Activated CD8-positive, alpha-beta T cell treated with anti-CD3 and anti-CD28 coated beads, Interleukin-2, amount 10 ng/mL, durations not matched to agents 7 days and 5 days (primary cell): ENCODE measurements at regions not wholly inside any gene's neighbourhood (a gene's known extent, or its start where the extent isn't known, plus 50 kb on each side); places are given as distances from the start of the nearest gene placed in this dataset.
"Not testable (repeated sequence)": the region's sequence is repeated elsewhere in the genome, so short reads cannot be mapped to it uniquely, and the experiment has no call there.

ENCODE experiments used
- ATAC-seq: fragments of 150-1000 bp; cut with Tn5 transposase; one replicate; pipeline ENCODE4 v1.10.0; 2021; ENCODE audit warnings: moderate library complexity
- CTCF ChIA-PET: fragments of 350-600 bp; sonication (Branson Sonifier 250); formaldehyde crosslinking; loops from one replicate; lab custom pipeline; 2021; ENCODE audit warnings: antibody characterized with exemption; lab: Charles Lee
- POLR2A ChIA-PET: fragments of 350-600 bp; sonication (Branson Sonifier 250); formaldehyde crosslinking; loops from one replicate; lab custom pipeline; 2021; ENCODE audit warnings: antibody characterized with exemption; lab: Charles Lee
- DNase-seq: peaks from one replicate; pipeline ENCODE4 v3.0.0-alpha.2; 2020
- H3K27ac Mint-ChIP-seq: one replicate; pipeline ENCODE4 v1.8.0; 2021; ENCODE audit warnings: mild to moderate bottlenecking, mixed read lengths
- H3K27me3 Mint-ChIP-seq: one replicate; pipeline ENCODE4 v1.8.0; 2021; ENCODE audit warnings: low read depth, mixed read lengths
- H3K36me3 Mint-ChIP-seq: one replicate; pipeline ENCODE4 v1.8.0; 2021; ENCODE audit warnings: low read depth, mixed read lengths
- H3K4me1 Mint-ChIP-seq: one replicate; pipeline ENCODE4 v1.8.0; 2021; ENCODE audit warnings: low read depth, mixed read lengths
- H3K4me3 Mint-ChIP-seq: one replicate; pipeline ENCODE4 v1.8.0; 2021; ENCODE audit warnings: mild to moderate bottlenecking, mixed read lengths
- H3K9me3 Mint-ChIP-seq: one replicate; pipeline ENCODE4 v1.8.0; 2022; ENCODE audit warnings: mixed read lengths; ENCODE audit not compliant: insufficient read depth

DNA sequence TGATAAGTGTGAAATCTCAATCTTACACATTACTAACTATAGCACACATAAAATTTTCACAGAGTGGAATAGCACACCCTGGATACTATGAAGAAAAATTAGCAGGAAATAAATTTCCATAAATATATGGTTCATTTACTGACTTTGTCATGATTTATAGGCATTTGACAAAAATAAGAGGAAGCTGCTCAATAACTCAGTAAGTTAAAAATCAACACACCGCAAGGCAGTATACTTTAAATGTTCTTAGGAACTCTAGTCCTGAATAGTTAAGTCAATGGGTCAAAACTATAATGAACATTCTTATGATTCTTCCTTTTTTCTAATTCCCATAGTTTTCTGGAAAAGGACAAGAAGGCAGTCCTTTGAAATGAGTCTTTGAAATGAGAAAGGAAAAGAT, 1557.8 kb upstream of the RAG2 start:
- Mint-ChIP-seq H3K36me3 (no peaks in the 10 kb centered on the region), H3K27me3 (no peaks in the 10 kb centered on the region), H3K9me3 (peaks cover 4% of the 10 kb centered on the region), H3K4me1 (no peaks in the 10 kb centered on the region), H3K27ac (no peak overlapping the region), H3K4me3 (no peak overlapping the region)
- no peak for DNase-seq
- ChIA-PET CTCF (no interaction called here), POLR2A (no interaction called here)
- ATAC-seq: no peak

DNA sequence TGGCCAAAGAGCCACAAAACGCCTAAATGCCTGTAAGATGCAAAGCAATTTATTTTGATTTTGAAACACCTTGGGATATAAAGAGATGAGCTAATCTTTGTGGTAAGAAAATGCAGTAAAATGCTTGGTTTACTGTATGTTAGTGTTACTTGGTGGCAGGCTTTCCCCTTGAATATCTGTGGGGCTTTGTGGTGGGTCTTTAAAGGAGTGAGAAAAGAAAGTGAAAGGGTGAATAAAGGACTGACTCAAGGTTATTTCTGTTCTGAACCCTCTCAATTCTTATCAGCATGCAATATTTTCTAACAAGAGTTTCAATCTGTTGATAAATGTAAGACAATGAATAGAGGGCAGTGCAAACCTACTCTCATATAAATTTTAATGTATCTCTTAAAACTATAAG, 1555.9 kb upstream of the RAG2 start:
- Mint-ChIP-seq H3K4me1 (no peaks in the 10 kb centered on the region), H3K36me3 (no peaks in the 10 kb centered on the region), H3K4me3 (no peak overlapping the region), H3K9me3 (peaks cover 4% of the 10 kb centered on the region), H3K27ac (no peak overlapping the region), H3K27me3 (no peaks in the 10 kb centered on the region)
- CTCF ChIA-PET: no interaction called here
- ATAC-seq (no peak), DNase-seq (no peak)
- POLR2A ChIA-PET: no interaction called here

DNA sequence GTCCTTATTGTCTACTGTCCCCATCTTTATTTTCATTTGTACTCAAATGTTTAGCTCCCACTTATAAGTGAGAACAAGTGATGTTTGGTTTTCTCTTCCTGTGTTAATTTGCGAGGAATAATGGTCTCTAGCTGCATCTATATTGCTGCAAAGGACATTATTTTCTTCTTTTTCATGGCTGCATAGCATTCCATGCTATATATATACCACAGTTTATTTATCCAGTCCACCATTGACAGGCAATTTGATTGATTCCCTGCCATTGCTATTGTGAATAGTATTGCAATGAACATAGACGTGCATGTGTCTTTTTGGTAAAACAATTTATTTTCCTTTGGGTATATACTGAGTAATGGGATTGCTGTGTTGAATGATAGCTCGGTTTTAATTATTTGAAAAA, 1545.8 kb upstream of the RAG2 start:
- Mint-ChIP-seq H3K9me3 (no peaks in the 10 kb centered on the region), H3K27ac (no peak overlapping the region), H3K27me3 (no peaks in the 10 kb centered on the region), H3K4me1 (no peaks in the 10 kb centered on the region), H3K4me3 (no peak overlapping the region), H3K36me3 (no peaks in the 10 kb centered on the region)
- CTCF ChIA-PET: no interaction called here
- ATAC-seq (no peak), DNase-seq (no peak)
- POLR2A ChIA-PET: no interaction called here

DNA sequence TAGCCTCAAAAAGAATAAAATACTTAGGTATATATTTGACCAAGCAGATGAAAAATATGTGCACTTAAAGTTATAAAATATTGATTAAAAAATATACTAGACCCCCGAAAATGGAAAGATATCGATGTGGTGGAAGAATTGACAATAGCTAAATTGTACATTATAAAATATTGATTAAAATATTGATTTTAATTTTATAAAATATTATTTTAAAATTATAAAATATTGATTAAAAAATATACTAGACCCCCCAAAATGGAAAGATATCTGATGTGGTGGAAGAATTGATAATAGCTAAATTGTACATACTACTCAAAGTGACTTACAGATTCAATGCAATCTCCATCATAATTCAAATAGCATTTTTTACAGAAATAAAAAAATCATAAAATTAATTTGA, 1540.9 kb upstream of the RAG2 start:
- ChIA-PET POLR2A (no interaction called here), CTCF (no interaction called here)
- Mint-ChIP-seq H3K36me3 (no peaks in the 10 kb centered on the region), H3K4me3 (no peak overlapping the region), H3K9me3 (no peaks in the 10 kb centered on the region), H3K27ac (no peak overlapping the region), H3K27me3 (no peaks in the 10 kb centered on the region), H3K4me1 (no peaks in the 10 kb centered on the region)
- no peak for ATAC-seq
- no peak for DNase-seq

DNA sequence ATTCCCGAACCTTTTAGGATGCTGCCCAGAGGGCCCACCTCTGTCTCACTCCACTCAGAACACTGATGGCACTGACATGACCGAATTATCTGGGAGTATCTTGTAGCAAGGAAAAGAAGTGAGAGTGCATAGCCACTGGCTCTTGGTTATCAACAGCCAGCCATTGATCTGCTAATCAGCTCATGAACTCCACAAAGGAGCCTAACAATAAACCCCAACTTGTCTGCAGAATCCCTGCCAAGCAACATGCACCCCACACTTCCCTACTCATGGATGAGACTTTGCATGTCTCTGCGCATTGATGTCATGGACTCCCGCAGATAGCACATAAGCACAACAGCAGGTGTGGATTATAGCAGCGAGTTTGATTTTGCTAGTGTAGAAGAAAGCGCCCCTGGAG, 1538.9 kb upstream of the RAG2 start:
- Mint-ChIP-seq H3K4me3 (no peak overlapping the region), H3K36me3 (no peaks in the 10 kb centered on the region), H3K9me3 (peaks cover 3% of the 10 kb centered on the region), H3K4me1 (no peaks in the 10 kb centered on the region), H3K27me3 (no peaks in the 10 kb centered on the region), H3K27ac (no peak overlapping the region)
- no peak for ATAC-seq
- DNase-seq: no peak
- CTCF ChIA-PET: no interaction called here
- POLR2A ChIA-PET: no interaction called here

DNA sequence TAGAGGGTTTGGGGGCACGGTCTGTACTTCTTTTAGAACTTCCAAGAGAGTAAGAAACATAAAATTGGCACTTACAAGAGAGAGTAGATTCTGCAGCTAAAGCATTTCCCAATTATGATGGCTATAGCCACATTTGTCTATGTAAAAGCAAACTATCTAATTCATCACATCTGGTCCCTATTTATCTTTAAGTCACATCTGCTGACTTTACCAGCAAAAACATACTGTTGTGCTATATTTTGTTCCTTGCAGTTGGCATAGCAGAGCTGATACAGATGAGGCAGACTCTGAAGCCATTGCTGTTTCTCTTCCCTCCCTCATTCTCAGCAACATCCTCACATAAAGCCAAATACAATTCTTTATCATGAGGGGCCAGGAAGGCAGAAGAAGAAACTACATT, 1533.5 kb upstream of the RAG2 start:
- CTCF ChIA-PET: no interaction called here
- DNase-seq (no peak), ATAC-seq (no peak)
- POLR2A ChIA-PET: no interaction called here
- H3K4me3 Mint-ChIP-seq: no peak overlapping the region
- peaks cover 3% of the 10 kb centered on the region for H3K9me3 Mint-ChIP-seq
- H3K4me1 Mint-ChIP-seq: no peaks in the 10 kb centered on the region
- H3K27me3 Mint-ChIP-seq: no peaks in the 10 kb centered on the region
- no peaks in the 10 kb centered on the region for H3K36me3 Mint-ChIP-seq
- no peak overlapping the region for H3K27ac Mint-ChIP-seq

DNA sequence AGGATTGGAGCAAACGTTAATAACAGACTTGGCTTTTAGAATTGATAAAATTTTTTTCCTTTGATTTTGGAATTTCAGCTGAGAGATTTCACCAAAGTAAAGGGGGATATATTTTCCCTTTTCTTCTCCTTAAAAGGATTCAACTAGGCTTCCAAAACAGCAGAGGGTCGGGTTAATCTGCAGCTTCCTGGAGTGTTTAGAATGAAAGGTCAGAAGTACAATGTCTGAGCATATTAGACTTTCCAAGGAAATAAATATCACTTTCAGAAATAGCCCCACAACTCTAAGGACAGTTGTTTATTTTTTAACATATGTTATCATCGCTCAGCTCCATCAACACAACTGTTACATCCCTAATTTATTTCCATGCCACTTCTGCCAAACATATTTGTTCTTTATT, 1532.9 kb upstream of the RAG2 start:
- CTCF ChIA-PET: no interaction called here
- Mint-ChIP-seq H3K27ac (no peak overlapping the region), H3K4me1 (no peaks in the 10 kb centered on the region), H3K36me3 (no peaks in the 10 kb centered on the region), H3K9me3 (peaks cover 3% of the 10 kb centered on the region), H3K27me3 (no peaks in the 10 kb centered on the region), H3K4me3 (no peak overlapping the region)
- POLR2A ChIA-PET: no interaction called here
- DNase-seq (no peak), ATAC-seq (no peak)

DNA sequence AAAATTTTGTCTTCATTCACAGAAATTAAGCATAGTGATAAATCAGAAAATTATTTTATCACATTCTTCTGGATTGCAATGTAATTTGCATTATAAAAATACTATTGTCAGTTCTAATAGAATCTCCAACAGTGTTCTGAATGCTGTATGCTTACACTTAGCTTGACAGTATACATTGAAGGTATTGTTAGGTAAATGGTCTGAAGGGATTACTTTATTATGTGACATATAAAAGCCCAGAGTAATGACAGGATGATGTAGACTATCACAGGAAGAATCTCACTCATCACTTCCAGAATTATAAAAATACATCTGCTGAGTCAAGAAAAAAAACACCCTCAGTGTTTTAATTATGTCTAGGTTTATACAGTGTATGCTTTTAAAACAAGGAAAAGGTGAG, 1532.5 kb upstream of the RAG2 start:
- ChIA-PET CTCF (no interaction called here), POLR2A (no interaction called here)
- Mint-ChIP-seq H3K27me3 (no peaks in the 10 kb centered on the region), H3K4me1 (no peaks in the 10 kb centered on the region), H3K4me3 (no peak overlapping the region), H3K27ac (no peak overlapping the region), H3K9me3 (peaks cover 3% of the 10 kb centered on the region), H3K36me3 (no peaks in the 10 kb centered on the region)
- DNase-seq: no peak
- ATAC-seq: no peak

DNA sequence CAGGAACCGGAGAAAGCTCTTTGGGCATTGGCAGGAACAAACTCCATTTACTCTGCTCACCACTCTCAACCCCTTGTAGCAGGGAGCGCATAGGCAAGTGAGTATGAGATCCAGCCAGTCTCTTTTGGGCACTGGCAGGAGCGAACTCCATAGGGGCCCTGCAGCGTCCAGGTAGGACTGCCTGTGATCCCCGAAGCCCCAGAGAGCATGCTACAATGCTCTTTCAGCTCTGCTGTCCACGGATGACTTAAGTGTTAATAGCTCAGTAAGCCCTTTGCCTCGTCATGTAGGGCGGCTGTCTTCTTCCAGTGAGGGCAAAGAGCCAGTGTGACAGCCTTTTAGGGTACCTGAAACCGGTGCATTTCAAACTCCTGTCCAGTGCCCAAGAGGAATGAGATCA, 1525.6 kb upstream of the RAG2 start:
- ChIA-PET CTCF (no interaction called here), POLR2A (no interaction called here)
- no peak overlapping the region for H3K27ac Mint-ChIP-seq
- no peak for DNase-seq
- no peaks in the 10 kb centered on the region for H3K9me3 Mint-ChIP-seq
- H3K4me3 Mint-ChIP-seq: no peak overlapping the region
- H3K27me3 Mint-ChIP-seq: no peaks in the 10 kb centered on the region
- H3K36me3 Mint-ChIP-seq: no peaks in the 10 kb centered on the region
- no peaks in the 10 kb centered on the region for H3K4me1 Mint-ChIP-seq
- ATAC-seq: no peak

DNA sequence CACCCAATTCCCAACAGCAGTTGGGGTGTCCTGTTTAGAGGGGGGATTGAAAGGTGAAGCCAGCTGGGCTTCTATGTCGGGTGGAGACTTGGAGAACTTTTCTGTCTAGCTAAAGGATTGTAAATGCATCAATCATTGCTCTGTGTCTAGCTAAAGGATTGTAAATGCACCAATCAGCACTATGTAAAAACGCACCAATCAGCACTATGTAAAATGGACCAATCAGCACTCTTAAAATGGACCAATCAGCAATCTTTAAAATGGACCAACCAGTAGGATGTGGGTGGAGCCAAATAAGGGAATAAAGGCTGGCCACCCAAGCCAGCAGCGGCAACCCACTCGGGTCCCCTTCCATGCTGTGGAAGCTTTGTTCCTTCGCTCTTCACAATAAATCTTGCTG, 1518.6 kb upstream of the RAG2 start:
- H3K36me3 Mint-ChIP-seq, H3K27me3 Mint-ChIP-seq, DNase-seq, H3K4me1 Mint-ChIP-seq, CTCF ChIA-PET, POLR2A ChIA-PET, ATAC-seq, H3K4me3 Mint-ChIP-seq, H3K27ac Mint-ChIP-seq: not testable (repeated sequence)
- peaks cover 10% of the 10 kb centered on the region for H3K9me3 Mint-ChIP-seq

DNA sequence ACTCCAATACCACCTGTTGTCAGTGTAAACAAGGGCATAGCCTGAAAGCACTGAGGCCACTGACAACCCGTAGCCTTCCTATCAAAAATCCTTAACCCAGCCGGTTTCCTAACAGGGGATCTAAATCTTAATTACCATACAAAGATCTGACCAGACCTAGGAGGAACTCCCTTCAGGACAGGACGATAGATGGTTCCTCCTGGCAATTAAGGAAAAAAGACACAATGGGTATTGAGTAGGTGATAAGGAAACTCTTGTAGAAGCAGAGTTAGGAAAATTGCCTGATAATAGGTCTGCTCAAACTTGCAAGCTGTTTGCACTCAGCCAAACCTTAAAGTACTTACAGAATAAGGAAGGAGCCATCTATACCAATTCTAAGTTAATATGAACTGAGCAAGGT, 1517.3 kb upstream of the RAG2 start:
- H3K4me1 Mint-ChIP-seq, H3K27ac Mint-ChIP-seq, DNase-seq, CTCF ChIA-PET, ATAC-seq, H3K36me3 Mint-ChIP-seq, POLR2A ChIA-PET, H3K4me3 Mint-ChIP-seq, H3K27me3 Mint-ChIP-seq: not testable (repeated sequence)
- peaks cover 10% of the 10 kb centered on the region for H3K9me3 Mint-ChIP-seq

DNA sequence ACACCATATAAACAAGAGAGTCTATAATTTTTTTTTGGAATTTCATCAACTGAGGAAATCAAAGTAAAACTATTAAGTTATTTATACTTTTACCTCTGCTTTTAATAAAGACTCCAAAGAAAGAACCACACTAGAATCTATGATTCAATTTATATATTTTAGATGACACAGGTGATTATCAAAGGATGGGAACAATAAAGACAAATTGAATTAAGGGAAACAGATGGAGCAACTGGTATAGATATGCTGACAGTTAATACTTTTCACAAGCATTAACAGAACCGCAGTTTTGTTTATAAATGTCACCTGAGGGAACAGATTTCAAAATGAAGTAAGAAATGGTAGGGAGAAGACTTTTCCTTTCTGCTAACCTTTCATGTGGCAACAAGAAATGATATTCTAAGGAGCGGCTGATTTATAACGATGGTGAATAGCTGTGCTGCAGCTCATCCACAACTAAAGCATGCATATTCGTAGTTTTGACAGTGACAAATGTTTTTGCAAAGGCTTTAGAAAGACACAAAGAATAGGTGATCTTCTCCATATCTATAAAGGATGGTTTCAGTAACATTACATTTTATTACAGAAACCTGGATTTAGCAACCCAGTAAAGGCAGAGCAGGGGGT, 1502.9 kb upstream of the RAG2 start:
- ChIA-PET POLR2A (no interaction called here), CTCF (no interaction called here)
- no peak for ATAC-seq
- Mint-ChIP-seq H3K4me1 (no peaks in the 10 kb centered on the region), H3K4me3 (no peak overlapping the region), H3K27ac (no peak overlapping the region), H3K36me3 (no peaks in the 10 kb centered on the region), H3K27me3 (no peaks in the 10 kb centered on the region), H3K9me3 (peaks cover 24% of the 10 kb centered on the region)
- DNase-seq: no peak

DNA sequence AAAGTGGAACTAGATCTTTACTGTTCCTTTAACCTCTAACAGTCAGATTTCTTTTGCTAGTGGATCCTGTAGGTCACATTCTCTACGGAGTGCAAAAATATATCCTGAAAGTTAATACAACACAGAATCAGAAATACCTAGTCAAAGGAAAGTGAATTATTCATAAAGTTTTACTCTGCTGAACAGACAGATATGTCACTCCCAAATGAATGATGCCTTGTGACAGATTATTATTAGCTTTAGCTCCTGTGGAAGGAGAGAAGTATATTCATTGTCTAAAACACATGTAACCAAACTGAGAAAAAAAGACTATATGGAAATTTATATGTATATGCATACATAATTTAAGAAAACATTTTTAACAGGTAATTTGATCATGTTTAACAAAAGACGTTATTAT, 1497.2 kb upstream of the RAG2 start:
- ChIA-PET POLR2A (no interaction called here), CTCF (no interaction called here)
- no peaks in the 10 kb centered on the region for H3K4me1 Mint-ChIP-seq
- H3K36me3 Mint-ChIP-seq: no peaks in the 10 kb centered on the region
- H3K9me3 Mint-ChIP-seq: peaks cover 34% of the 10 kb centered on the region
- ATAC-seq: no peak
- DNase-seq: no peak
- no peaks in the 10 kb centered on the region for H3K27me3 Mint-ChIP-seq
- H3K4me3 Mint-ChIP-seq: no peak overlapping the region
- H3K27ac Mint-ChIP-seq: no peak overlapping the region
